ENCODE measurements at regions not wholly inside any gene's neighbourhood (a gene's known extent, or its start where the extent isn't known, plus 50 kb on each side); places are given as distances from the start of the nearest gene placed in this dataset.

DNA sequence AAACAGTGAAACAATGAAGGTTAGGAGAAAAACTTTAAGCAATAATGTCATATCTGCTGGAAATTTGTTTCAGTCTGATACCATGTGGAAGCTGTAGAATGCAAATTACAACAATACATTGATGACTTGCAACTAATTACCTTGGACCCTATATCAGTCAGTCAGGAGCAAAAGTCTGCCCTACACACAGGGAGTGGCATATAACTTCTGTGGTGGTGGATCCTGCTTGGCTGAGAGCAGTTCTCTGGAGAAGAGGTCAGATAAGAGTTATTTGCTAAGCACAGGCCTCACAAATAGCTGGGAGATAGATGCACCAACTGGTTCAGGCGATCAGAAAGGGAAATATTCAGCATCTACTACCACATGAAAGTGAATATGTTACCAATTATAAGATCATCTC, 1364.6 kb upstream of the EPHA6 start:
- Histone ChIP-seq H3K27ac (ENCODE audit: control insufficient read depth, insufficient read depth, low read length) (no peak overlapping the region), H3K27me3 (ENCODE audit: control insufficient read depth, extremely low read depth, insufficient read depth, low read length) (no peaks in the 10 kb centered on the region), H3K4me3 (ENCODE audit: control insufficient read depth in 2 of 3, extremely low read depth in 1 of 3, insufficient read depth in 2 of 3, low read depth in 1 of 3, low read length in 3 of 3) (no peak overlapping the region), H4K20me1 (ENCODE audit: control insufficient read depth, extremely low read depth, insufficient read depth, low read length) (no peaks in the 10 kb centered on the region), H3K9me3 (ENCODE audit: control insufficient read depth, low read depth, low read length) (no peaks in the 10 kb centered on the region), H3K9me1 (ENCODE audit: control insufficient read depth, extremely low read depth, insufficient read depth, low read length) (no peaks in the 10 kb centered on the region), H2AFZ (ENCODE audit: control insufficient read depth, low read length) (no peak overlapping the region), H3K36me3 (ENCODE audit: control insufficient read depth in 2 of 2, extremely low read depth in 1 of 2, insufficient read depth in 2 of 2, low read length in 2 of 2) (no peaks in the 10 kb centered on the region), H3K79me2 (ENCODE audit: control insufficient read depth, insufficient read depth, low read length) (no peaks in the 10 kb centered on the region), H3K4me1 (ENCODE audit: control insufficient read depth, extremely low read depth, insufficient read depth, low read length) (no peaks in the 10 kb centered on the region), H3K4me2 (ENCODE audit: control insufficient read depth, extremely low read depth, insufficient read depth, low read depth, low read length) (no peak overlapping the region), H3K9ac (ENCODE audit: control insufficient read depth, extremely low read depth, insufficient read depth, low read length) (no peak overlapping the region)
- TF ChIP-seq, protein P1, sequence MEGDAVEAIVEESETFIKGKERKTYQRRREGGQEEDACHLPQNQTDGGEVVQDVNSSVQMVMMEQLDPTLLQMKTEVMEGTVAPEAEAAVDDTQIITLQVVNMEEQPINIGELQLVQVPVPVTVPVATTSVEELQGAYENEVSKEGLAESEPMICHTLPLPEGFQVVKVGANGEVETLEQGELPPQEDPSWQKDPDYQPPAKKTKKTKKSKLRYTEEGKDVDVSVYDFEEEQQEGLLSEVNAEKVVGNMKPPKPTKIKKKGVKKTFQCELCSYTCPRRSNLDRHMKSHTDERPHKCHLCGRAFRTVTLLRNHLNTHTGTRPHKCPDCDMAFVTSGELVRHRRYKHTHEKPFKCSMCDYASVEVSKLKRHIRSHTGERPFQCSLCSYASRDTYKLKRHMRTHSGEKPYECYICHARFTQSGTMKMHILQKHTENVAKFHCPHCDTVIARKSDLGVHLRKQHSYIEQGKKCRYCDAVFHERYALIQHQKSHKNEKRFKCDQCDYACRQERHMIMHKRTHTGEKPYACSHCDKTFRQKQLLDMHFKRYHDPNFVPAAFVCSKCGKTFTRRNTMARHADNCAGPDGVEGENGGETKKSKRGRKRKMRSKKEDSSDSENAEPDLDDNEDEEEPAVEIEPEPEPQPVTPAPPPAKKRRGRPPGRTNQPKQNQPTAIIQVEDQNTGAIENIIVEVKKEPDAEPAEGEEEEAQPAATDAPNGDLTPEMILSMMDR (optimal IDR thresholded peaks at IDR 0.05 in 1 of 3, IDR thresholded peaks at IDR 0.05 in 1 of 3, conservative IDR thresholded peaks at IDR 0.05 in 1 of 3; ENCODE audit: extremely low read depth in 1 of 3, insufficient read depth in 2 of 3, low read length in 3 of 3), result no peak
- TF ChIP-seq EZH2 (IDR thresholded peaks at IDR 0.05; ENCODE audit: low read length), result no peak
- dilution Hi-C loops (cut with MboI; ENCODE audit: extremely low pct_ligation_motif_present, low sequenced_read_pairs), result no loop called here
- no peak for DNase-seq (ENCODE audit: low read depth, low spot score)
- no peak for FAIRE-seq

DNA sequence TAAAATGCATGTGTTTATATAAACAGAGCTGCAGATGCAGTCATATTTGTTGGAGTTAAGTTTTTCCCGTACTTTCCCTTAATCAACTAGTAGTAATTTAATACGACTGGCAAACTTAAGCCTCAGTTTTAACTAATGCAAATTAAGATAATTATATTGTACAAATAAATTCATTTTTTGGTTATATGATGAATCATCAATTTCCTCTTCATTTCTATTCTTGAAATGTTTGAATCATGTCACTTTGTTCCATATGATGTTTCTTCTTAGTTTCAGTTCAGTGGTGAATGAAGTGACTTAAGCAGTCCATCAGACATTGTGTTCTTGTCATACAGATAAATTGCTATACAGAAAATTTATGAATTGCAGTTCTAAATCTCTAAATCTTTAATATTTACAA, 1361.2 kb upstream of the EPHA6 start:
- H3K79me2 ChIP-seq (ENCODE audit: control insufficient read depth, insufficient read depth, low read length), result no peaks in the 10 kb centered on the region
- DNase-seq (ENCODE audit: low read depth, low spot score) (no peak), FAIRE-seq (no peak)
- TF ChIP-seq, protein P1 (optimal IDR thresholded peaks at IDR 0.05 in 1 of 3, IDR thresholded peaks at IDR 0.05 in 1 of 3, conservative IDR thresholded peaks at IDR 0.05 in 1 of 3; ENCODE audit: extremely low read depth in 1 of 3, insufficient read depth in 2 of 3, low read length in 3 of 3), result no peak
- TF ChIP-seq EZH2 (IDR thresholded peaks at IDR 0.05; ENCODE audit: low read length), result no peak
- no peaks in the 10 kb centered on the region for H3K9me1 ChIP-seq (ENCODE audit: control insufficient read depth, extremely low read depth, insufficient read depth, low read length)
- H3K4me2 ChIP-seq (ENCODE audit: control insufficient read depth, extremely low read depth, insufficient read depth, low read depth, low read length), result no peak overlapping the region
- no peak overlapping the region for H2AFZ ChIP-seq (ENCODE audit: control insufficient read depth, low read length)
- no peaks in the 10 kb centered on the region for H3K36me3 ChIP-seq (ENCODE audit: control insufficient read depth in 2 of 2, extremely low read depth in 1 of 2, insufficient read depth in 2 of 2, low read length in 2 of 2)
- dilution Hi-C loops (cut with MboI; ENCODE audit: extremely low pct_ligation_motif_present, low sequenced_read_pairs), result no loop called here
- H3K9me3 ChIP-seq (ENCODE audit: control insufficient read depth, low read depth, low read length), result no peaks in the 10 kb centered on the region
- H3K4me3 ChIP-seq (ENCODE audit: control insufficient read depth in 2 of 3, extremely low read depth in 1 of 3, insufficient read depth in 2 of 3, low read depth in 1 of 3, low read length in 3 of 3), result no peak overlapping the region
- no peaks in the 10 kb centered on the region for H3K27me3 ChIP-seq (ENCODE audit: control insufficient read depth, extremely low read depth, insufficient read depth, low read length)
- H4K20me1 ChIP-seq (ENCODE audit: control insufficient read depth, extremely low read depth, insufficient read depth, low read length), result no peaks in the 10 kb centered on the region
- H3K9ac ChIP-seq (ENCODE audit: control insufficient read depth, extremely low read depth, insufficient read depth, low read length), result no peak overlapping the region
- H3K27ac ChIP-seq (ENCODE audit: control insufficient read depth, insufficient read depth, low read length), result no peak overlapping the region
- H3K4me1 ChIP-seq (ENCODE audit: control insufficient read depth, extremely low read depth, insufficient read depth, low read length), result no peaks in the 10 kb centered on the region

Measured in keratinocyte (primary cell).